A549 (cell line): ENCODE measurements at regions not wholly inside any gene's neighbourhood (a gene's known extent, or its start where the extent isn't known, plus 50 kb on each side); places are given as distances from the start of the nearest gene placed in this dataset.

Experiments
- ATAC-seq, 2 experiments: fragments of 200-7000 bp in 1 of 2; fragments of >200 bp in 1 of 2; cut with Nextera tagmentation in 1 of 2; cut with Tn5 transposase in 1 of 2; 3 replicates each; pipeline versions ENCODE4 v1.8.0 to v1.9.1; 2018 to 2020; ENCODE audit warnings: mild to moderate bottlenecking in 1 of 2, moderate library complexity in 1 of 2
- CTCF ChIA-PET: fragments of 300-600 bp; sonication (Branson Sonifier 250); formaldehyde crosslinking; extraction: SDS; loops from one replicate; lab custom pipeline; 2021; ENCODE audit warnings: antibody characterized with exemption, inconsistent platforms; lab: Yijun Ruan, JAX
- POLR2A ChIA-PET: fragments of 350-600 bp; formaldehyde crosslinking; extraction: SDS; loops from one replicate; lab custom pipeline; 2021; ENCODE audit warnings: antibody characterized with exemption, inconsistent platforms; lab: Yijun Ruan, JAX
- DNase-seq, 2 experiments: peaks; one replicate each; pipeline versions ENCODE4 v3.0.0 to v3.0.0-alpha.2; 2011 to 2016; ENCODE audit warnings: low read depth in 1 of 2, low spot score in 1 of 2
- FAIRE-seq: peaks from 2 replicates; lab custom pipeline; 2011; peaks lifted over from hg19 to GRCh38; lab: Jason Lieb, UNC
- H3K27ac ChIP-seq, 2 experiments: fragments of >200 bp; sonication (Bioruptor Twin); formaldehyde crosslinking; 3 replicates each; pipeline ENCODE4 v1.5.1; 2016 to 2017
- H3K4me1 ChIP-seq: fragments of >200 bp; sonication (Bioruptor Twin); formaldehyde crosslinking; 3 replicates; pipeline ENCODE4 v1.6.1; 2016
- H3K4me2 ChIP-seq: fragments of >200 bp; sonication (Bioruptor Twin); formaldehyde crosslinking; 3 replicates; pipeline ENCODE4 v1.6.1; 2016
- H3K4me3 ChIP-seq: fragments of >200 bp; sonication (Bioruptor Twin); formaldehyde crosslinking; 3 replicates; pipeline ENCODE4 v1.5.1; 2016
- H3K9me3 ChIP-seq: fragments of >200 bp; sonication (Bioruptor Twin); formaldehyde crosslinking; 3 replicates; pipeline ENCODE4 v1.6.1; 2016
- ATOH8 ChIP-seq: fragments of 250-450 bp; sonication (Bioruptor Pico); IDR thresholded peaks from 2 replicates; pipeline ENCODE4 v1.5.0; 2020; ENCODE audit warnings: low read depth, mild to moderate bottlenecking, moderate library complexity
- BCL3 ChIP-seq: fragments of >200 bp; sonication (Bioruptor Twin); formaldehyde crosslinking; IDR thresholded peaks from 3 replicates; pipeline ENCODE4 v1.6.1; 2016
- CBX8 ChIP-seq: fragments of 200-600 bp; sonication (generic); IDR thresholded peaks from 2 replicates; pipeline ENCODE4 v1.6.1; 2016
- CEBPB ChIP-seq, 2 experiments: fragments of >200 bp in 1 of 2; sonication (Bioruptor Twin) in 1 of 2; formaldehyde crosslinking in 1 of 2; IDR thresholded peaks; 2 replicates each; pipeline ENCODE4 v1.6.1; 2012 to 2016
- CTCF ChIP-seq: fragments of >200 bp; sonication (Bioruptor Twin); formaldehyde crosslinking; IDR thresholded peaks from 3 replicates; pipeline ENCODE4 v1.5.1; 2016
- E2F6 ChIP-seq: IDR thresholded peaks from 2 replicates; pipeline ENCODE4 v1.6.1; 2012; ENCODE audit warnings: low read depth, borderline replicate concordance
- EHF ChIP-seq: fragments of 250-450 bp; sonication (Bioruptor Pico); IDR thresholded peaks from 2 replicates; pipeline ENCODE4 v1.5.0; 2020; ENCODE audit warnings: mild to moderate bottlenecking
- ELK1 ChIP-seq: fragments of 150-350 bp; IDR thresholded peaks from 2 replicates; pipeline ENCODE4 v1.6.1; 2014; ENCODE audit warnings: low read depth, mild to moderate bottlenecking, low read length
- EP300 ChIP-seq, 2 experiments: fragments of >200 bp; sonication (Bioruptor Twin); formaldehyde crosslinking; IDR thresholded peaks; 2 replicates in 1 of 2; 3 replicates in 1 of 2; pipeline ENCODE4 v1.6.1; 2016 to 2017
- ESRRA ChIP-seq: fragments of 150-350 bp; IDR thresholded peaks from 2 replicates; pipeline ENCODE4 v1.6.1; 2014; ENCODE audit warnings: mild to moderate bottlenecking, low read length, borderline replicate concordance
- GATA3 ChIP-seq: IDR thresholded peaks from 2 replicates; pipeline ENCODE4 v1.6.1; 2012; ENCODE audit warnings: borderline replicate concordance
- HDAC2 ChIP-seq: fragments of 200-600 bp; sonication (generic); IDR thresholded peaks from 2 replicates; pipeline ENCODE4 v1.6.1; 2016
- HEYL ChIP-seq: fragments of 250-450 bp; sonication (Bioruptor Pico); IDR thresholded peaks from 2 replicates; pipeline ENCODE4 v1.8.0; 2021; ENCODE audit warnings: mild to moderate bottlenecking, moderate library complexity
- HMGXB4 ChIP-seq: fragments of 250-450 bp; sonication (Bioruptor Pico); IDR thresholded peaks from 2 replicates; pipeline ENCODE4 v1.5.0; 2021; ENCODE audit warnings: mild to moderate bottlenecking, moderate library complexity, borderline replicate concordance
- HOXA7 ChIP-seq: fragments of 250-450 bp; sonication (Bioruptor Pico); IDR thresholded peaks from 2 replicates; pipeline ENCODE4 v1.5.0; 2020; ENCODE audit warnings: mild to moderate bottlenecking, moderate library complexity
- HOXB5 ChIP-seq: fragments of 250-450 bp; sonication (Bioruptor Pico); IDR thresholded peaks from 2 replicates; pipeline ENCODE4 v1.5.0; 2020; ENCODE audit warnings: mild to moderate bottlenecking, moderate library complexity
- JUNB ChIP-seq: fragments of >200 bp; sonication (Bioruptor Twin); formaldehyde crosslinking; IDR thresholded peaks from 2 replicates; pipeline ENCODE4 v1.6.1; 2016
- KDM5A ChIP-seq: fragments of 200-600 bp; sonication (generic); IDR thresholded peaks from 2 replicates; pipeline ENCODE4 v1.6.1; 2016; ENCODE audit warnings: antibody characterized with exemption, mild to moderate bottlenecking
- MAZ ChIP-seq: fragments of 150-350 bp; IDR thresholded peaks from 2 replicates; pipeline ENCODE4 v1.6.1; 2014; ENCODE audit warnings: antibody characterized with exemption, low read depth, low read length, borderline replicate concordance
- NFE2L2 ChIP-seq: fragments of 150-350 bp; conservative IDR thresholded peaks from 2 replicates; pipeline ENCODE4 v1.6.1; 2014; ENCODE audit warnings: low read length
- PBX3 ChIP-seq: IDR thresholded peaks from 2 replicates; pipeline ENCODE4 v1.6.1; 2012
- PHF8 ChIP-seq: fragments of 200-600 bp; sonication (generic); IDR thresholded peaks from 2 replicates; pipeline ENCODE4 v1.6.1; 2016; ENCODE audit warnings: low read depth, mild to moderate bottlenecking, antibody characterized with exemption, moderate library complexity, borderline replicate concordance
- RAD21 ChIP-seq, 2 experiments: fragments of >200 bp in 1 of 2; sonication (Bioruptor Twin) in 1 of 2; formaldehyde crosslinking in 1 of 2; IDR thresholded peaks in 1 of 2; conservative IDR thresholded peaks in 1 of 2; 2 replicates in 1 of 2; 3 replicates in 1 of 2; pipeline ENCODE4 v1.6.1; 2012 to 2018; ENCODE audit warnings: inconsistent platforms in 1 of 2
- RFX5 ChIP-seq: fragments of 450-650 bp; IDR thresholded peaks from 2 replicates; pipeline ENCODE4 v1.7.1; 2014; ENCODE audit warnings: antibody characterized with exemption, mild to moderate bottlenecking, moderate library complexity
- RNF2 ChIP-seq: fragments of 200-600 bp; sonication (generic); IDR thresholded peaks from 2 replicates; pipeline ENCODE4 v1.6.1; 2016; ENCODE audit warnings: low read depth, mild to moderate bottlenecking, antibody characterized with exemption, moderate library complexity, borderline replicate concordance
- TP53 ChIP-seq: fragments of 250-450 bp; sonication (Bioruptor Pico); IDR thresholded peaks from 2 replicates; pipeline ENCODE4 v1.5.0; 2021; ENCODE audit warnings: mild to moderate bottlenecking, moderate library complexity
- ZFP36 ChIP-seq: fragments of 450-650 bp; IDR thresholded peaks from 2 replicates; pipeline ENCODE4 v1.6.1; 2014; ENCODE audit warnings: borderline replicate concordance; ENCODE audit not compliant: partially characterized antibody
- ZSCAN20 ChIP-seq: fragments of 250-450 bp; sonication (Bioruptor Pico); IDR thresholded peaks from 2 replicates; pipeline ENCODE4 v1.8.0; 2022; ENCODE audit warnings: mild to moderate bottlenecking, moderate library complexity
- WGBS: methylation state at CpG from one replicate; pipeline ENCODE4 v1.1.6; 2017; ENCODE audit errors: missing lambda C conversion rate; 5-methylcytosine and 5-hydroxymethylcytosine counted together

- DNase-seq (no peak), FAIRE-seq (no peak), ATAC-seq (no peak)
- TF ChIP-seq RAD21 (conservative IDR thresholded peaks at IDR 0.05 in 1 of 2, IDR thresholded peaks at IDR 0.05 in 1 of 2) (no peak), EP300 (IDR thresholded peaks at IDR 0.05) (no peak), CTCF (no peak), EHF (CRISPR knock-in tag) (no peak), KDM5A (no peak), ATOH8 (no peak), ZFP36 (no peak), PHF8 (no peak), JUNB (no peak), TP53 (CRISPR knock-in tag) (no peak), RNF2 (no peak), CEBPB (IDR thresholded peaks at IDR 0.05) (no peak), BCL3 (no peak), HMGXB4 (no peak), HEYL (no peak), PBX3 (no peak), HDAC2 (no peak)
- CTCF ChIA-PET = no interaction called here
- no peak overlapping the region for H3K4me2 ChIP-seq
- 78% methylated on average over 2 of the region's 2 CpGs for WGBS
- H3K9me3 ChIP-seq = no peaks in the 10 kb centered on the region
- no peaks in the 10 kb centered on the region for H3K4me1 ChIP-seq
- H3K27ac ChIP-seq = no peak overlapping the region
- POLR2A ChIA-PET = no interaction called here
- no peak overlapping the region for H3K4me3 ChIP-seq
Measured at GRCh38 chr2:149720615-149721014, 133.0 kb upstream of the MMADHC start.

GRCh38 chr2:149719695-149720094, 132.1 kb upstream of the MMADHC start:
- Histone ChIP-seq H3K4me3 (no peak overlapping the region), H3K4me2 (no peak overlapping the region), H3K27ac (no peak overlapping the region), H3K9me3 (no peaks in the 10 kb centered on the region), H3K4me1 (no peaks in the 10 kb centered on the region)
- ATAC-seq = no peak
- no peak for FAIRE-seq
- 56% methylated on average over 3 of the region's 3 CpGs for WGBS
- DNase-seq = no peak
- ChIA-PET CTCF (interaction anchor here (0.7 kb wide), 1 partner anchor 1169 kb away, joined by 3 read pairs; no protein-coding TSS in a partner anchor), POLR2A (no interaction called here)
- no peak for TF ChIP-seq GATA3
- no peak for TF ChIP-seq ZFP36
- no peak for TF ChIP-seq RNF2
- no peak for TF ChIP-seq MAZ
- no peak for TF ChIP-seq ATOH8
- no peak for TF ChIP-seq RFX5
- TF ChIP-seq ELK1 = no peak
- no peak for TF ChIP-seq NFE2L2
- TF ChIP-seq HOXA7 (CRISPR knock-in tag) = no peak
- no peak for TF ChIP-seq JUNB
- TF ChIP-seq CBX8 = no peak
- TF ChIP-seq PBX3 = no peak
- no peak for TF ChIP-seq ESRRA
- no peak for TF ChIP-seq HOXB5 (CRISPR knock-in tag)
- no peak for TF ChIP-seq ZSCAN20 (CRISPR knock-in tag)
- TF ChIP-seq E2F6 = no peak
